ENCODE measurements at regions not wholly inside any gene's neighbourhood (a gene's known extent, or its start where the extent isn't known, plus 50 kb on each side); places are given as distances from the start of the nearest gene placed in this dataset.

GRCh38 chr1:229894532-229894931, 172.5 kb upstream of the GALNT2 start:
- no peak for DNase-seq (ENCODE audit: low read depth in 1 of 2, low spot score in 1 of 2)
- Histone ChIP-seq H3K4me3 (replicated peaks; ENCODE audit: insufficient read depth, low read length) (no peak overlapping the region), H3K27ac (replicated peaks) (no peak overlapping the region), H3K27me3 (ENCODE audit: insufficient read depth, poor library complexity, severe bottlenecking) (no peaks in the 10 kb centered on the region)
- no peak for TF ChIP-seq CTCF (IDR thresholded peaks at IDR 0.05; ENCODE audit: insufficient read depth, low read length)
- TF ChIP-seq SPI1 (IDR thresholded peaks at IDR 0.05; ENCODE audit: borderline replicate concordance, low read depth), result no peak
- TF ChIP-seq GABPA (IDR thresholded peaks at IDR 0.05; ENCODE audit: low read depth), result no peak
- no peak for TF ChIP-seq POLR2AphosphoS5 (IDR thresholded peaks at IDR 0.05; ENCODE audit: low read depth)
- TF ChIP-seq REST (IDR thresholded peaks at IDR 0.05; ENCODE audit: insufficient replicate concordance, low read depth), result no peak

DNA sequence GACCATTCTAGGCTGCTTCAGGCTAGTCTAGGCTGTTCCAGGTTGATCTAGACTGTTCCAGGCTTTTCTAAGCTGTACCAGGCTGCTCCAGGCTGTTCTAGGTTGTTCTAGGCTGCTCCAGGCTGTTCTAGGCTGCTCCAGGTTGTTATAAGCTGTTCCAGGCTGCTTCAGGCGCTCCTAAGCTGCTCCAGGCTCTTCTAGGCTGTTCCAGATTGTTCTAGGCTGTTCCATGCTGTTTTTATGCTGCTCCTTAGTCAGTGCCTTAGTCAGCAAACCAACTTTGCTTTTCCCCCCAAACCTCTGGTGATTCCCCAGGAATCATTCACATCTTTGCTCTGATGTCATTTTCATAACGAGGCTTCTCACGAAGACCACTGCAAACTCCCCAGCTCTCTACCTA, 171.4 kb upstream of the GALNT2 start:
- no peak for DNase-seq (ENCODE audit: low read depth in 1 of 2, low spot score in 1 of 2)
- TF ChIP-seq POLR2AphosphoS5 (IDR thresholded peaks at IDR 0.05; ENCODE audit: low read depth) (no peak), CTCF (IDR thresholded peaks at IDR 0.05; ENCODE audit: insufficient read depth, low read length) (no peak), SPI1 (IDR thresholded peaks at IDR 0.05; ENCODE audit: borderline replicate concordance, low read depth) (no peak), GABPA (IDR thresholded peaks at IDR 0.05; ENCODE audit: low read depth) (no peak), REST (IDR thresholded peaks at IDR 0.05; ENCODE audit: insufficient replicate concordance, low read depth) (no peak)
- H3K27me3 ChIP-seq (ENCODE audit: insufficient read depth, poor library complexity, severe bottlenecking), result no peaks in the 10 kb centered on the region
- no peak overlapping the region for H3K4me3 ChIP-seq (replicated peaks; ENCODE audit: insufficient read depth, low read length)
- H3K27ac ChIP-seq (replicated peaks), result no peak overlapping the region

DNA sequence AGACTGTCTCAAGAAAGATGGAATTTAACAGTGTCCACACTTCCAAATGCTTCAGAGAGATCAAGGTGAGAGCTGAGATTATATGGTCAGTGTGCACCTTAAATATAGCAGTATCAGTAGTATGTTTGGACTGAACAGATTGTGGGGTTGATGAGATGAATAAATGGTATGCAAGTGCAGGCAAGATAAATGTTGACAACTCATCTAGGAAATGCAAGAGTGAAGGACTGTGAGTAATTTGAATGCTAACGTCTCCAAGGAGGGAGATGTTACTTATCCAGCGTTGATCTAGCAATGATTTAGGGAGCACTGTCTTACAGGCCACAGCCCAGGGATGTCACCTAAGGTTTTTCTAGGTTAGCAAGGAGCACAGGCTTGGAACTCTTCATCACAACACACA, 170.7 kb upstream of the GALNT2 start:
- H3K27me3 ChIP-seq (ENCODE audit: insufficient read depth, poor library complexity, severe bottlenecking), result no peaks in the 10 kb centered on the region
- TF ChIP-seq POLR2AphosphoS5 (IDR thresholded peaks at IDR 0.05; ENCODE audit: low read depth) (no peak), SPI1 (IDR thresholded peaks at IDR 0.05; ENCODE audit: borderline replicate concordance, low read depth) (no peak), CTCF (IDR thresholded peaks at IDR 0.05; ENCODE audit: insufficient read depth, low read length) (no peak), REST (IDR thresholded peaks at IDR 0.05; ENCODE audit: insufficient replicate concordance, low read depth) (no peak), GABPA (IDR thresholded peaks at IDR 0.05; ENCODE audit: low read depth) (no peak)
- no peak for DNase-seq (ENCODE audit: low read depth in 1 of 2, low spot score in 1 of 2)
- no peak overlapping the region for H3K27ac ChIP-seq (replicated peaks)
- no peak overlapping the region for H3K4me3 ChIP-seq (replicated peaks; ENCODE audit: insufficient read depth, low read length)

Measured in HL-60 (cell line).